GM18507 (cell line): ENCODE measurements at regions not wholly inside any gene's neighbourhood (a gene's known extent, or its start where the extent isn't known, plus 50 kb on each side); places are given as distances from the start of the nearest gene placed in this dataset.

ENCODE experiments used
- DNase-seq: peaks from one replicate; pipeline ENCODE4 v3.0.0; 2011; ENCODE audit warnings: low read depth; ENCODE audit not compliant: insufficient read length; ENCODE audit errors: extremely low spot score
- FAIRE-seq: peaks from 2 replicates; lab custom pipeline; 2011; peaks lifted over from hg19 to GRCh38; lab: Jason Lieb, UNC

- no peak for DNase-seq
- no peak for FAIRE-seq
Measured at GRCh38 chr10:52517012-52517411, 202.9 kb downstream of the DKK1 start.

DNA sequence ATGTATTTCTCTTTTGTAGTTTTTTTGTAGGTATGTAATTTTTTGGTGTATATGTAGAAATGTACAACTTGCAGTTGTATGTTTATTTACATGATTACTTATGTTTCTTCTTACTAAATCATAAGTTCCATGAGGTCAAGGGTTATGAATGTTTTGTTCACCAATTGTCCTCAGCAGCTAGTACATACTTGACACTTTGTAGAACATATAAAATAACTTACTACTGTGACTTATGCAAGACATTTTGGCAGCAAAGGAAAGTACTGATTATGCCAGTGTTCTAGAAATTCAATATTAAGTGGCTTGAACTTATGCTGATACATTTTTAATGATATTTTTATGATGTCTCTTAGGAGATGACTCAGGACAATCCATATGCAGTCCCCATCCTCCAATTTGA is 209.6 kb downstream of the DKK1 start:
- FAIRE-seq (no peak), DNase-seq (no peak)

- FAIRE-seq (no peak), DNase-seq (no peak)
Measured at GRCh38 chr10:52525761-52526160, 211.7 kb downstream of the DKK1 start.

DNA sequence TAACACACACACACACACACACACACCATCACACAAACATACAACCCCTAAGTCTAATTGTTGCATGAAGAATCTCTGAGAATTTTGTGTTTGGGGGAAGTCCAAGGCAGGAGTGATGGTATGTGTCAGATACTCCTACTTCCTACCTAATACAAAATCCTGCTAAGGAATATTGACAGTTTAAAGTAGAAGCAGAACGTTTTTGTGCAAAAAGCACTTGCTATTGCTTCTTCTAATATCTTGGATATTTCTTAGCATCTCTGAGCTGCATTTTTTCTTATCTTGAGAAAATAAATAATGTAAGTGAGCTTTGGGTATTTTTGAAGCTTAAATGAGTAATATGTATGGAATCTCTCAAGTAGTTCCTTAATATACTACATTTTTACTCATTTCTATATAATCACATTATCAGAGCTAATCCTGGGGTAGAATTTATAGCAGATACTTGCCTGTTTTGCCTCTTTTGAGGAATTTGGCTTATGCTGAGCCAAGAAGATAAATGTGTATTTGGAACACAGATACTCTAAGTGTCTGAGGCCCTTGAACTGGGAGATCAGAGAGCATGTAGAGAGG is 212.3 kb downstream of the DKK1 start:
- DNase-seq (no peak), FAIRE-seq (no peak)

DNA sequence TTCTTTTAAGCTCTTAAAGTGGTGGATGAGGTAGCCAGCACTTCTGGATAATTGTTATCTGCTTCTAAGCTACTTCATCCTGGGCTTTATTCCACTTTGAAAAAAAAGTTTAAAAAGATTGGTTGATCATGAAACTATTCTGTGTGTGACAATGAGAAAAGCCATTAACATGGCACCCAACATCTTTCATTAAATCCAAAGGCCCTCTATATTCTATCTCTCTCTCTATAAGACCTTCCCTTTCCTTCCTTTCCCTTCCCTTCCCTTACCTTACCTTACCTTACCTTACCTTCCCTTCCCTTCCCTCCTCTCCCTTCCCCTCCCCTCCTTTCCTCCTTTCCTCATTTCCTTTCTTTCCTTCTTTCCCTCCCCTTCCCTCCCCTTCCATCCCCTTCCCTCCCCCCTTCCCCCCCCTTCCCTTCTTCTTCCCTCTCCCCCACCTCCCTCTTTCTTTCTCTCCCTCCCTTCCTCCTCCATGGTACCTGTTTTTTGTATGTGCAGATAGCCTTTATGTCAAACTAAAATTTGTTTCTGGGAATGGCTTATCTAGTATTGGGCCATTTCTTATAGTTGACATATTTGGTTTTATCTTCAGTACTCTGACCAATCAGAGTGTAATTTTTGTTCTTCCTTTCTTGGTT is 218.7 kb downstream of the DKK1 start:
- FAIRE-seq (no peak), DNase-seq (no peak)

DNA sequence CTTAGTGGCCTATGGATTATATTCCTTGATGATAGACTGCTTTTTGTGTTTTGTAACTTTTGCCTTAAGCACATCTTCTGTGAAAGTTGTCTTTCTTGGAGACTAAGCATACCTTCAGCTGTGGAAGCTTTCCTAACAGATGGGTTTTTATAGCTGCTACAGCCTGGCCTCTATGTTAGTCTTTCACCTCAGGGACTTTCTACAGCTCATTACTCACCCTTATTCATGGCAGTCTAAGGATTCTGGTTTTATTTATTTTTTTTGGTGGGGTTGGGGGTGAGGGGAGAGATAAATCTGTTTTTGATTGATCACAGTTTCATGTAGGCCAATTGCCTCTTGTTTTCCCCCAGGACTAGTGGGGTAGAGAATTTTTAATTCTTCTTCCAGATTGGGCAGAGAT is 219.9 kb downstream of the DKK1 start:
- DNase-seq: no peak

GRCh38 chr10:52539463-52539862 is 225.4 kb downstream of the DKK1 start:
- no peak for FAIRE-seq
- DNase-seq: no peak

More for the DNA sequence above, 219.9 kb downstream of the DKK1 start:
- no peak for FAIRE-seq

DNA sequence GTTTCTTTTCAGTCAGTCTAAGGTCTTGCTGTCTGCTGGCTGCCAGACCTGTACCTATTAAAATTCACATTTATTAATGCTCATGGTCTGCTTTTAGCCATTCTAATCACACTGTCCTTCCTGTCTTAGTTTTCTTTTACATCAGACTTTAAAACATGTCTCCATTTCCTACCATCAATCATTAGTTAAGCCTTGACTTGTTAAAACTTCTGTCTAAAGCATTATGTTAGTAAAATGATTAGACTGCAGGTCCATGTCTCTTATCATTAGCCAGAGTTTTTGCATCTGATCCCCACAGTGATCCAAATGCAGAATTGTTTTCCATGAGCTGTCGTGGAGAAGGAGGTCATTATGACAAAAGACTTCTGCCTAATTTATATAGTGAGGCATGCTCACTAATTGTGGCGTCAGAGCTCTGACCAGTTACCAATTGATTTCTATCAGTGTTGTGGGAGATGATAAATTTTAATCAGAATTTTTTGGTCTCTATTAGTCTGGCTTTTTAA is 226.5 kb downstream of the DKK1 start:
- FAIRE-seq: no peak
- no peak for DNase-seq

GRCh38 chr10:52541006-52541473 is 227.0 kb downstream of the DKK1 start:
- DNase-seq (no peak), FAIRE-seq (no peak)

DNA sequence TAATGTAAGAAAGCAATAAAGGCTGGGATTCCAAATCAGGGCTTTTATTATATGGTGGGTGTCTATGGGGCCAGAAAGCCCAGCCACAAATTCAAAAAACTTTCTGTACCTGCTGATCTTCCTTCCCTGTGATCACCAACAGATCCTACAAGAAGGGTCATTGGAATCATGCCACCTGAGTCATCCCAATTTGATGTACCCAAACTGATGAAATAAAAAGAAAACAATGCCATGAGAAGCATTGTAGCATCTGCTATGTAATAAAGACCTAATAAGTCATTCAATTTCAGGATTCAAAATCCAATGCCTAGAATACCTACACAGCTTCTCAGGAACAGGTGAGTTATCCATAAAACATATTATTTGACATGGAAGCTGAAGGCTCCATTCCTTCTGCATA is 228.8 kb downstream of the DKK1 start:
- DNase-seq (no peak), FAIRE-seq (no peak)

DNA sequence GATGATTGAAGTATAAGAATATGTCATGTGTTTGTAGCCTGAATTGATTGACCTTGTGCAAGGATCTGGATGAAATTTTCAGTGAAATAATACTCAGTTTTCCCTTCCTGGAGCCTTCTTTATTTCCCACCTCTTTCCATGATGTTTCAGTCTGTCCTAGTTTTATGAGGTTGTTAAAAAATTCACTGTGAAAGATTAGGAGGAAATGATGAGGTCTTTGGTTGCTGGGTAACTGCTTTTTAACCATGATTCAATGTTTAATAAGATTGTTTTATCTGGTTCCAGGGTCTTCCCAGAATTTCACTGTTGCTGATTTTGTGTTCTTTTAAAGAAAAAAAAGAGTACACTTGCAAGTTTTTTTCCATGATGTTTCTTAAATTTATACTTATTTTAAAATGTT is 221.5 kb downstream of the MBL2 start:
- FAIRE-seq: no peak
- no peak for DNase-seq

- DNase-seq (no peak), FAIRE-seq (no peak)
Measured at GRCh38 chr10:52558090-52558489, 214.5 kb downstream of the MBL2 start.

DNA sequence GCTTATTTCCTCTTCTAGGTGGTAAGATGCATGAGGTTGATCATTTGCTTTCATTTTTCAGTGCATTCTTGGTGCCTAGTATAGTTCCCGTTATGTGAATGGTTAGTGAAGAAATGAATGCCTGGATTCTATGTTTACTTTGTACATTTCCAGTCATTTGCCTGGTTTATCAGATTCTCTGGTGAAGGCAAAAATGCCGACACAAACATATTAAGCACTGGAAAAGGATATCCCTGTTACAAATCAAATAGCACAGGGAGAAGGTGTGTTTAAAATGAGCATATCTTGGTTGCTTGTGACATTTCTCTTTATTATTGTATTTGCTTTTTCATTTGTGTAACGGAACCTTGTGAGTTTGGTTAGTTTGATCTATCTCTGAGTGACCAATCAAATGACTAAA is 211.3 kb downstream of the MBL2 start:
- DNase-seq (no peak), FAIRE-seq (no peak)

- DNase-seq (no peak), FAIRE-seq (no peak)
Measured at GRCh38 chr10:52563360-52563759, 209.2 kb downstream of the MBL2 start.

- FAIRE-seq: no peak
- DNase-seq: no peak
Measured at GRCh38 chr10:52566471-52567246, 205.9 kb downstream of the MBL2 start.

DNA sequence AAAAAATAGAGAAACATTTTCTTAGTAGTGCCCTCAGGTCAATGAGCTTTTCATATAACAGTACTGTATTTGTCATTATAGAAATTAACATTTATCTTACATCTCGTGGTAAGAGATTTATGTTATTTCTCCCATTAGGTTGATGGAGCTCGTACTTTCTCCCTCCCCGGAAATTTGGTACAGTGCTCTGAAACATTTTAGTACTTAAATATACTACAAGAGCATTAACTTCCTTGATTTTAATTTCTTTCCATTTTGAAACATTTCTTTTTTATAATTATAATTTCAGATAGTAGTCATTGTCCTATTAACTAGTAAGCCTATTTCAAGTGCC is 205.4 kb downstream of the MBL2 start:
- DNase-seq (no peak), FAIRE-seq (no peak)

DNA sequence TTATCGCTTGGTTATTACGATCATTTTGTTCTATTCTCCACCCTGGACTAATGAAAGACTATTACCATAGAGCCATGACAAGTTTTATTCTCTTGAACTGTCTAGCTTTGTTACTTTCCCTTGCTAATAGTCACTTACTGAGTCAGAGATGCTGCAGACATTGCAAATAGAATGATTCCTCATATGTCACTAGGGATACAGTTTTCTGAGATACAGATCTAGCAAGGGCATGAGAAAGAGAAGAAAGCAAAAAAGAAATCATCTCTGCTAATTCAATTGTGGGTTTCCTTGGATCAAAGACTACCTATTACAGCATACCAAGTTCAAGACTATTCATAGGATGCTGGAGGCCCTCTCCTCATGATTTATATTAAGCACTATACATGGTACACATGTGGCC is 204.3 kb downstream of the MBL2 start:
- FAIRE-seq: no peak

DNA sequence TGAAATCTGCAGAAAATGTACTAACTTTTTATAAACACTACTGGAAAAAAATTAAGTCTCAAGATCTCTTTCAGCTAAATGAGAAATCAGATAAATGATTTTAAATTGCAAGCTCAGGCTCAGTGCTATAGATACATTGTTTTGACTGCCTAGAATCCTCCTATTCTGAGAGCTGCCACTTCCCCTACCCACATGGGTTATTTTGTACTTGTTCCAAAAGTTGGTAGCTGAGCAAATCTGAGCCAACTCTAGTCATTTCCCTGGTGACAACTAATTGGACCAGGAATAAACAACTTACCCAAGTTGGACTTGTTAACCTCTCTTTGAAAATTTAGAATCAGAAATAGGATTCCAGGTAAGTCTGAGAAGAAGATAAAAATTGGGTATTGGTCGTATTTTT is 202.1 kb downstream of the MBL2 start:
- FAIRE-seq: no peak
- DNase-seq: no peak

More for the DNA sequence above, 204.3 kb downstream of the MBL2 start:
- no peak for DNase-seq

- FAIRE-seq (no peak), DNase-seq (no peak)
Measured at GRCh38 chr10:52571018-52571417, 201.6 kb downstream of the MBL2 start.

DNA sequence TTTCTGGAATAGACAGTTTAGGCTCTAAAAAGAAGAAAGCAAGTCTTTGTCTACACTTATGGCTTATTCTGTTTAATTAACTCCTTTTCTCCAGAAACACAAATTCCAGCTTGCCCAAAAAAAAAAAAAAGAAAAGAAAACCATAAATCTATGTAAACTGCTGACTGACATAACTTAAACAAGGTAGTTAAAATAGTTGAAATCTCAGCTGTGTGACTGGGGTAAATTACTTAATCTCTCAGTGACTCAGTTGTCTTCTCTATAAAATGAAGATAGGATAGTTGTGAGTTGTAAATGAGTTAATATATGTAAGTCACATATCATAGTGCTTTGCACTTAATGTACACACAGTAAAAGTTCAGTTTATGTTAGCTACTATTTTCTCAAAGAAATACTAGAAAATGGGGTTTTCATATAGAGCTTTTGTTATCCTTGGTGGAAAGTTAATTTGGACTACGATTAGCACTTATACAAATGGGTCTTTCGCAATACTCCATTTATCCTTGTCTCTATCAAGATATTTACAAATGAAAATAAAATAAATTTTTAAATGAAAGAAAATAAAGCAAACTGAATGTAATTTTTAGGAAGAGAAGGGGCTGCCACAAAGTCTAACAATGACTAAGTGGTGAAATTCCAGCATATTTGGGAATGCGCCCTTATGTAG is 200.9 kb downstream of the MBL2 start:
- DNase-seq (no peak), FAIRE-seq (no peak)
